MM.1S (cell line): ENCODE measurements at regions not wholly inside any gene's neighbourhood (a gene's known extent, or its start where the extent isn't known, plus 50 kb on each side); places are given as distances from the start of the nearest gene placed in this dataset.

ENCODE experiments used
- DNase-seq: peaks from one replicate; pipeline ENCODE4 v3.0.0-alpha.2; 2015
- H2AFZ ChIP-seq: fragments of 300-600 bp; sonication (generic); 2 replicates; pipeline ENCODE4 v1.6.0; 2016; ENCODE audit warnings: antibody characterized with exemption, low read length
- H3F3A ChIP-seq: fragments of 300-600 bp; sonication (generic); 2 replicates; pipeline ENCODE4 v1.6.1; 2016; ENCODE audit warnings: mild to moderate bottlenecking, antibody characterized with exemption, low read length, moderate library complexity, mixed read lengths; ENCODE audit not compliant: insufficient read depth
- H3K27ac ChIP-seq: fragments of 300-600 bp; sonication (generic); 2 replicates; pipeline ENCODE4 v1.5.1; 2016; ENCODE audit warnings: mild to moderate bottlenecking, low read length
- H3K27me3 ChIP-seq: fragments of 300-600 bp; sonication (generic); replicated peaks from 2 replicates; pipeline ENCODE4 v1.6.0; 2016; ENCODE audit warnings: low read length; ENCODE audit not compliant: insufficient read depth
- H3K36me3 ChIP-seq: fragments of 300-600 bp; sonication (generic); replicated peaks from 2 replicates; pipeline ENCODE4 v1.6.1; 2016; ENCODE audit warnings: mild to moderate bottlenecking, low read length, mixed read lengths; ENCODE audit not compliant: insufficient read depth
- H3K4me1 ChIP-seq: fragments of 300-600 bp; sonication (generic); 2 replicates; pipeline ENCODE4 v1.6.1; 2016; ENCODE audit warnings: low read length, mixed read lengths
- H3K4me2 ChIP-seq: fragments of 300-600 bp; sonication (generic); 2 replicates; pipeline ENCODE4 v1.6.0; 2016; ENCODE audit warnings: low read depth, low read length
- H3K4me3 ChIP-seq: fragments of 300-600 bp; sonication (generic); 2 replicates; pipeline ENCODE4 v1.5.1; 2016; ENCODE audit warnings: low read length, mixed read lengths
- H3K79me2 ChIP-seq: fragments of 300-600 bp; sonication (generic); 2 replicates; pipeline ENCODE4 v1.6.1; 2016; ENCODE audit warnings: mixed run types, low read length, mixed read lengths
- H3K9ac ChIP-seq: fragments of 300-600 bp; sonication (generic); 2 replicates; pipeline ENCODE4 v1.6.1; 2016; ENCODE audit warnings: low read length, mixed read lengths
- H3K9me2 ChIP-seq: fragments of 300-600 bp; sonication (generic); replicated peaks from 2 replicates; pipeline ENCODE4 v1.6.1; 2016; ENCODE audit warnings: mild to moderate bottlenecking, low read length, mixed read lengths; ENCODE audit not compliant: insufficient read depth
- H3K9me3 ChIP-seq: fragments of 300-600 bp; sonication (generic); replicated peaks from 2 replicates; pipeline ENCODE4 v1.6.1; 2016; ENCODE audit warnings: mild to moderate bottlenecking, low read length, mixed read lengths; ENCODE audit not compliant: insufficient read depth
- H4K20me1 ChIP-seq: fragments of 300-600 bp; sonication (generic); 2 replicates; pipeline ENCODE4 v1.6.1; 2016; ENCODE audit warnings: mild to moderate bottlenecking, low read length, moderate library complexity, mixed read lengths; ENCODE audit not compliant: insufficient read depth
- EZH2 ChIP-seq: fragments of 300-600 bp; sonication (generic); optimal IDR thresholded peaks from 2 replicates; pipeline ENCODE3; 2017; ENCODE audit warnings: low read depth, mild to moderate bottlenecking, antibody characterized with exemption, low read length, mixed read lengths
- EZH2phosphoT487 ChIP-seq: fragments of 300-600 bp; sonication (generic); IDR thresholded peaks from 2 replicates; pipeline ENCODE4 v1.6.1; 2018; ENCODE audit warnings: antibody characterized with exemption, low read length
- TF ChIP-seq, protein P1 (sequence below): fragments of 300-600 bp; sonication (generic); IDR thresholded peaks from 2 replicates; pipeline ENCODE4 v1.5.1; 2016; ENCODE audit warnings: antibody characterized with exemption, low read length, mixed read lengths

- no peak overlapping the region for H3K27ac ChIP-seq
- H2AFZ ChIP-seq = no peak overlapping the region
- TF ChIP-seq EZH2 = no peak
- TF ChIP-seq EZH2phosphoT487 = no peak
- TF ChIP-seq, protein P1, sequence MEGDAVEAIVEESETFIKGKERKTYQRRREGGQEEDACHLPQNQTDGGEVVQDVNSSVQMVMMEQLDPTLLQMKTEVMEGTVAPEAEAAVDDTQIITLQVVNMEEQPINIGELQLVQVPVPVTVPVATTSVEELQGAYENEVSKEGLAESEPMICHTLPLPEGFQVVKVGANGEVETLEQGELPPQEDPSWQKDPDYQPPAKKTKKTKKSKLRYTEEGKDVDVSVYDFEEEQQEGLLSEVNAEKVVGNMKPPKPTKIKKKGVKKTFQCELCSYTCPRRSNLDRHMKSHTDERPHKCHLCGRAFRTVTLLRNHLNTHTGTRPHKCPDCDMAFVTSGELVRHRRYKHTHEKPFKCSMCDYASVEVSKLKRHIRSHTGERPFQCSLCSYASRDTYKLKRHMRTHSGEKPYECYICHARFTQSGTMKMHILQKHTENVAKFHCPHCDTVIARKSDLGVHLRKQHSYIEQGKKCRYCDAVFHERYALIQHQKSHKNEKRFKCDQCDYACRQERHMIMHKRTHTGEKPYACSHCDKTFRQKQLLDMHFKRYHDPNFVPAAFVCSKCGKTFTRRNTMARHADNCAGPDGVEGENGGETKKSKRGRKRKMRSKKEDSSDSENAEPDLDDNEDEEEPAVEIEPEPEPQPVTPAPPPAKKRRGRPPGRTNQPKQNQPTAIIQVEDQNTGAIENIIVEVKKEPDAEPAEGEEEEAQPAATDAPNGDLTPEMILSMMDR = no peak
- no peak overlapping the region for H3K4me2 ChIP-seq
- no peaks in the 10 kb centered on the region for H3K9me2 ChIP-seq
- H3K36me3 ChIP-seq = no peaks in the 10 kb centered on the region
- H3K9ac ChIP-seq = no peak overlapping the region
- H3K4me1 ChIP-seq = no peaks in the 10 kb centered on the region
- no peaks in the 10 kb centered on the region for H3F3A ChIP-seq
- no peak overlapping the region for H3K4me3 ChIP-seq
- H4K20me1 ChIP-seq = no peaks in the 10 kb centered on the region
- no peaks in the 10 kb centered on the region for H3K9me3 ChIP-seq
- DNase-seq = no peak
- H3K27me3 ChIP-seq = no peaks in the 10 kb centered on the region
- no peaks in the 10 kb centered on the region for H3K79me2 ChIP-seq
These were observed 567.2 kb downstream of the CAAP1 start for GRCh38 chr9:26325444-26325829.

DNA sequence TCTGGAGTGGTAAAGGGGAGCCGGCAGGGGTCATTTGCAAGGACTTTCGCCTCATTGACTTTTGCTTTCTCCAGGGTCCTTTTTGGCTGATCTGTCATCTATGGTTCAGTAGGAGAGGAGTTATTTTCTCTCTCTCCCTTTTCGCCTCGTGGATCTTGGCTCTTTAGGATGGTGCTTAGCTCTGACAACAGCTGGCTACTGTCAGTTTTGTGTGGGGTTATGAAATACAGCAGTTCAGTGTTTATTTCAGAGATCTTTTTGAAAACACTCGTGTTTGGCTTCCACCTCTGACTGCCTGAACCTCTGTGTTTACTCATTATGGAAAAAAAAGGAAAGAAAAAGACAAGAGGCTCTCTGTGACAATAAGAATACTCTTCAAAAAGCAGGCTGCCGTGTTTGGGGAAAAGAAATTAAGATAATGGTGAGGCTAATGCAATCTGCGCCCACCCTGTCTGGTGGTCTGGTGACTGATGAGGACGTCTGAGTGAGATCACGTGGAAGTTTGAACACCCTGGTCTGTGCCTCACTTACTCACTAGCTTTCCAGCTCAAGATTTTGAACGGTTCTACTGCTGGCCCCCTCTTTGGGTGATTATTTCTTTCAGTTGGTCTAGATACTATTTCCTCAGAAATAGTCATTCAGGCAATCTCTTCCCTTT is 567.7 kb downstream of the CAAP1 start:
- no peak overlapping the region for H3K4me2 ChIP-seq
- no peaks in the 10 kb centered on the region for H3K9me2 ChIP-seq
- TF ChIP-seq EZH2 (no peak), EZH2phosphoT487 (no peak)
- TF ChIP-seq, protein P1 = no peak
- H3F3A ChIP-seq = no peaks in the 10 kb centered on the region
- H3K27me3 ChIP-seq = no peaks in the 10 kb centered on the region
- H3K9me3 ChIP-seq = no peaks in the 10 kb centered on the region
- H4K20me1 ChIP-seq = no peaks in the 10 kb centered on the region
- DNase-seq = no peak
- H3K27ac ChIP-seq = no peak overlapping the region
- no peaks in the 10 kb centered on the region for H3K4me1 ChIP-seq
- H3K9ac ChIP-seq = no peak overlapping the region
- H3K36me3 ChIP-seq = no peaks in the 10 kb centered on the region
- H3K4me3 ChIP-seq = no peak overlapping the region
- no peak overlapping the region for H2AFZ ChIP-seq
- no peaks in the 10 kb centered on the region for H3K79me2 ChIP-seq

GRCh38 chr9:26321935-26322334 is 570.7 kb downstream of the CAAP1 start:
- H3F3A ChIP-seq = no peaks in the 10 kb centered on the region
- H2AFZ ChIP-seq = no peak overlapping the region
- no peak for TF ChIP-seq EZH2
- TF ChIP-seq EZH2phosphoT487 = no peak
- TF ChIP-seq, protein P1 = no peak

More at GRCh38 chr9:26321935-26322334, 570.7 kb downstream of the CAAP1 start:
- no peaks in the 10 kb centered on the region for H3K4me1 ChIP-seq
- no peaks in the 10 kb centered on the region for H4K20me1 ChIP-seq
- no peaks in the 10 kb centered on the region for H3K9me3 ChIP-seq
- no peaks in the 10 kb centered on the region for H3K9me2 ChIP-seq
- no peak overlapping the region for H3K27ac ChIP-seq
- H3K27me3 ChIP-seq = no peaks in the 10 kb centered on the region
- H3K36me3 ChIP-seq = no peaks in the 10 kb centered on the region
- H3K79me2 ChIP-seq = no peaks in the 10 kb centered on the region
- no peak for DNase-seq
- H3K4me2 ChIP-seq = no peak overlapping the region
- no peak overlapping the region for H3K9ac ChIP-seq
- H3K4me3 ChIP-seq = no peak overlapping the region
